GM18505 (cell line): ENCODE measurements at regions not wholly inside any gene's neighbourhood (a gene's known extent, or its start where the extent isn't known, plus 50 kb on each side); places are given as distances from the start of the nearest gene placed in this dataset.
"Not testable (repeated sequence)": the region's sequence is repeated elsewhere in the genome, so short reads cannot be mapped to it uniquely, and the experiment has no call there.

ENCODE experiments used
- ATAC-seq: cut with Tn5 transposase; IDR thresholded peaks from one replicate; pipeline ENCODE4 v1.9.1; 2021; ENCODE audit not compliant: unreplicated experiment
- POLR2A ChIP-seq: IDR thresholded peaks from 4 replicates; pipeline ENCODE4 v1.6.1; 2011; ENCODE audit warnings: borderline replicate concordance; ENCODE audit not compliant: insufficient read depth, insufficient read length; ENCODE audit errors: extremely low read depth

GRCh38 chr2:17052001-17052400 is 386.4 kb upstream of the CYRIA start:
- no peak for ATAC-seq

GRCh38 chr2:17051538-17051937 is 385.9 kb upstream of the CYRIA start:
- no peak for TF ChIP-seq POLR2A
- ATAC-seq, result no peak

More at GRCh38 chr2:17052001-17052400, 386.4 kb upstream of the CYRIA start:
- TF ChIP-seq POLR2A, result no peak

GRCh38 chr2:17043173-17043572 is 377.5 kb upstream of the CYRIA start:
- no peak for TF ChIP-seq POLR2A
- ATAC-seq, result no peak

- ATAC-seq, result no peak
These were observed 370.7 kb upstream of the CYRIA start for GRCh38 chr2:17036361-17036760.

GRCh38 chr2:17035010-17035409 is 369.4 kb upstream of the CYRIA start:
- no peak for ATAC-seq
- TF ChIP-seq POLR2A, result no peak

More at GRCh38 chr2:17036361-17036760, 370.7 kb upstream of the CYRIA start:
- TF ChIP-seq POLR2A, result no peak

- no peak for TF ChIP-seq POLR2A
- no peak for ATAC-seq
These were observed 364.4 kb upstream of the CYRIA start for GRCh38 chr2:17030047-17030446.

GRCh38 chr2:17012297-17012696 is 346.7 kb upstream of the CYRIA start:
- no peak for ATAC-seq
- no peak for TF ChIP-seq POLR2A

GRCh38 chr2:17010104-17010503 is 344.5 kb upstream of the CYRIA start:
- no peak for ATAC-seq
- no peak for TF ChIP-seq POLR2A

- no peak for ATAC-seq
- no peak for TF ChIP-seq POLR2A
These were observed 334.5 kb upstream of the CYRIA start for GRCh38 chr2:17000184-17000482.

- TF ChIP-seq POLR2A, result no peak
- no peak for ATAC-seq
These were observed 333.9 kb upstream of the CYRIA start for GRCh38 chr2:16999347-17000183.

GRCh38 chr2:16978301-16978700 is 312.7 kb upstream of the CYRIA start:
- no peak for ATAC-seq
- no peak for TF ChIP-seq POLR2A

GRCh38 chr2:16974688-16975087 is 309.1 kb upstream of the CYRIA start:
- no peak for ATAC-seq
- TF ChIP-seq POLR2A, result no peak

GRCh38 chr2:16973586-16974286 is 308.1 kb upstream of the CYRIA start:
- TF ChIP-seq POLR2A, result no peak
- no peak for ATAC-seq

- TF ChIP-seq POLR2A, result no peak
- ATAC-seq, result no peak
These were observed 306.6 kb upstream of the CYRIA start for GRCh38 chr2:16972276-16972675.

- no peak for ATAC-seq
- TF ChIP-seq POLR2A, result no peak
These were observed 306.1 kb upstream of the CYRIA start for GRCh38 chr2:16971722-16972234.

GRCh38 chr2:16970948-16971347 is 305.3 kb upstream of the CYRIA start:
- not testable (repeated sequence) for ATAC-seq
